NCI-H1436 treated with DMSO at 0.1 percent for 48 hours (cell line): ENCODE measurements at regions not wholly inside any gene's neighbourhood (a gene's known extent, or its start where the extent isn't known, plus 50 kb on each side); places are given as distances from the start of the nearest gene placed in this dataset.

Experiments
- DNase-seq: peaks from one replicate; lab custom pipeline; 2025; lab: John Stamatoyannopoulos, UW

GRCh38 chr15:98025237-98025636 lies 64.7 kb downstream of the ARRDC4 start:
- DNase-seq = no peak

- no peak for DNase-seq
Measured at GRCh38 chr15:98034731-98035130, 74.2 kb downstream of the ARRDC4 start.

- DNase-seq = no peak
Measured at GRCh38 chr15:98035134-98035533, 74.6 kb downstream of the ARRDC4 start.

- no peak for DNase-seq
Measured at GRCh38 chr15:98035577-98036010, 75.1 kb downstream of the ARRDC4 start.

- no peak for DNase-seq
Measured at GRCh38 chr15:98039596-98039995, 79.1 kb downstream of the ARRDC4 start.

GRCh38 chr15:98040146-98040545 lies 79.6 kb downstream of the ARRDC4 start:
- no peak for DNase-seq

- no peak for DNase-seq
Measured at GRCh38 chr15:98043160-98044014, 82.9 kb downstream of the ARRDC4 start.

- DNase-seq = no peak
Measured at GRCh38 chr15:98051734-98052133, 91.2 kb downstream of the ARRDC4 start.

GRCh38 chr15:98057453-98057852 lies 97.0 kb downstream of the ARRDC4 start:
- no peak for DNase-seq

GRCh38 chr15:98062869-98063268 lies 102.4 kb downstream of the ARRDC4 start:
- DNase-seq = no peak

GRCh38 chr15:98063315-98063714 lies 102.8 kb downstream of the ARRDC4 start:
- no peak for DNase-seq

- DNase-seq = no peak
Measured at GRCh38 chr15:98063871-98064270, 103.4 kb downstream of the ARRDC4 start.

- DNase-seq = no peak
Measured at GRCh38 chr15:98067339-98067738, 106.8 kb downstream of the ARRDC4 start.

- DNase-seq = no peak
Measured at GRCh38 chr15:98069256-98069655, 108.8 kb downstream of the ARRDC4 start.

- no peak for DNase-seq
Measured at GRCh38 chr15:98070137-98070536, 109.6 kb downstream of the ARRDC4 start.

GRCh38 chr15:98071786-98072185 lies 111.3 kb downstream of the ARRDC4 start:
- no peak for DNase-seq

GRCh38 chr15:98075441-98075840 lies 114.9 kb downstream of the ARRDC4 start:
- DNase-seq = no peak

- DNase-seq = no peak
Measured at GRCh38 chr15:98076021-98076816, 115.7 kb downstream of the ARRDC4 start.

GRCh38 chr15:98077186-98077585 lies 116.7 kb downstream of the ARRDC4 start:
- DNase-seq = no peak

- DNase-seq = no peak
Measured at GRCh38 chr15:98080791-98081190, 120.3 kb downstream of the ARRDC4 start.

- no peak for DNase-seq
Measured at GRCh38 chr15:98083203-98083910, 122.9 kb downstream of the ARRDC4 start.

GRCh38 chr15:98085003-98085639 lies 124.6 kb downstream of the ARRDC4 start:
- DNase-seq = peak; percentile 0
